M059J (cell line): ENCODE measurements at regions not wholly inside any gene's neighbourhood (a gene's known extent, or its start where the extent isn't known, plus 50 kb on each side); places are given as distances from the start of the nearest gene placed in this dataset.
"Not testable (repeated sequence)": the region's sequence is repeated elsewhere in the genome, so short reads cannot be mapped to it uniquely, and the experiment has no call there.

ENCODE experiments used
- DNase-seq: peaks from one replicate; pipeline ENCODE4 v3.0.0-alpha.2; 2012; ENCODE audit warnings: low read depth

DNA sequence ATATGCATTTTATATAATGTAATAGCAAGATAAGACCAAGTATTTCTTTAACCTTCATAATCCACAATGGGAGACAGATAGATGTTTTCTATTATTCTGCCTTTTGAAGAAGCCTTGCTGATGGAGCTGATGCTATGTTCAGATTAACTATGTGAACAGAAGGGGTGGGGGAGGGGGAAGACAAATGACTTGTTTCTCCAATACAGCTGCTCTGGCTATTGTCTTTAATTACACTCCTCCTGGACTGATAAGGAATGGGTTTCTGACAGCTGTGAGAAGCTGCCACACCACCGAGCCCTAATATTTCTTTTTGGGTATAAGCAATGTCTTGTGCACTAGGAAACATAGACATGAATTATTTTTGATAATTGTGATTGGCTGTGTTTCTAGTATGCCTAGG lies 62.0 kb downstream of the CAVIN4 start:
- no peak for DNase-seq

DNA sequence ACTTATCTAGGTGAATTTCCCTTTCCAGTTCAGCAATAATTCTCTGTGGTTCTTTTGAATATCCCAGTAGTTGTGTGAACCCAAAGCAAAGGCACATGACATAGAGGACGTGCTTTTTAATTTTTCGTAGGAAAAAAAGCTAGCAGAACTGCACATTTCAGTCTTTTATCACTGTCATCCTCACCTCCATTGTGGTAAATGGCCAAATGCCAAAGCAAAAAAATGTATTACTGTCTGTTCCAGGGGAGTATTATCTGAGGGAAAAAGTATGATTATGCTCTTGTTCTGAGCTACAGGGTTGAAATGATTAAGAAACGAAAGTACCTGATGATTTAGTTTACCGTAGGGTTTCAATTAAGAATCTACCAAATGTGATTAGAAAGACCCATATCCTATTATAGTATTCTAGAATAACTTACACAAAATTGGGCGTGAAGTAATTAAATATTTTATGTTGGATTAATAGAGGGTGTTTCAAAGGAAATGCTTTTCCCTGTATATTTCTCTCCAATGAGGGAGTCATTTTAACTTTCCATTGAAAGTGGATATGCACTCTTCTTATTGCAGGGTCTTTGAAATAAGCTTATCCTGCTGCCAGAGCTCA lies 62.7 kb downstream of the CAVIN4 start:
- DNase-seq, result no peak

DNA sequence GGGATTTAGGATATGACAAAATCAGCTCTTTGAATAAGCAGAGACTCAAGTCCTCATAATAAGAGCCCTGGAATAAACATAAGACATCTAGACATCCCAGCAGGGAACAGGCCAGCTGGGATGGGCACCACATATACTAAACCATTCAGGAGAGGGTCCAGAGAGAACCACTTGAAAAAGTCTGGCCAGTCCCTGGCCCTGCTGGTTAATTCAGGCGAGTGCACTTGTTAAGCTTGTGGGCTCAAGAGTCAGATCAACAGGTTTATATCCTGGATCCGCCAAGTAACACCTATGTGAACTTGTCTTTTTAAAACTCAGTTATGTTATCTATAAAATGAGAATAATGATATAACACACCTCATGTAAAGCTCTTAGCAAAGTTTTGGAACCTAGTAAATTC lies 63.3 kb downstream of the CAVIN4 start:
- no peak for DNase-seq

DNA sequence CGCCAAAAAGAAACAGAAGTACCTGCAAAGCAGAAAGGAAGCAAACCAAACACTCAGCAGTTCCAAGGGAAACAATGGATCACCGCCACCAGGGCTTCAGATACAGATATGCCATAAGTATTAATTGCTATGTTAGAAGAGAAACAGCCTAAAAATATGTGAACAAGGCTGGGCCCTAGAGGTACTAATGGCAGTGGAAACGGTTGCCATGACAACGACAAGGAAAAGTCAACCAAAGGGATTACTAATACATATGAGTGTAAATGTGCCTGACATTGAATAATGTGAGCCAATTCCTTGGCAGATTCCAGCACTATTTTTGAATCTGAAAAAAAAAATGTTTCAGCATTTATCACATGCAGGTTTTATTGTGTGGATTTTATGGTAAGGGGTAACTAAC lies 75.0 kb downstream of the CAVIN4 start:
- DNase-seq, result peak; percentile 38

DNA sequence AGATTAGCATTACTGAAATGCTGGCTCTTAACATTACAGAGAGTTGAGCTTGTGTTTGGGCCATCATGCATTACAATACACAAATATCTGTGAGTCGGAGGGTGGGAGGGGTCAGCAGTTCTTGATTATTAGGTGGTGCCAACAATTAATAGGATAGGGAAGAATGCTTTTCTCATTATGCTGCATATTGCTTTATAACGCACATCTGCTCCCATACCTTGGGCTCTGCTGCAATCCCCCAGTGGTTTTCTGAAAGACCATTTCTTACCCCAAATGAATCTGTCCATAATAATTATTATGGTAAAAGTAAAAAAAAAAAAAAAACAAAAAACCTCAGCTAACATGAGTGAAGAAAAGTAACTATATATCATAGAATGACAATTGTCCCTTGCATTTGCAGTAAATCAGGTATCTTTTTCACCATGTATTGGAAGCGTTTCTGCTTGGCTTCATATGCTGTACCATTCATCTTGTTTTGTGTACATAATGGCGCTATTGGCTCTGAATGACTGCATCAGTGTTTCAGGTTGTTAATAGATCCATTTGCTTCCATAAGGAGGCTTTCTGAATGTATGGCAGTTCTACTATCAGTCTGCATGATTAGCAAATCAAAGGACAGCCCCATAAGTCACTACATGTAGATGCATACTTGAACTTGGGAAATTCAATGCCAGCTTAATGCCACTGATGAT lies 75.9 kb downstream of the CAVIN4 start:
- DNase-seq, result no peak

DNA sequence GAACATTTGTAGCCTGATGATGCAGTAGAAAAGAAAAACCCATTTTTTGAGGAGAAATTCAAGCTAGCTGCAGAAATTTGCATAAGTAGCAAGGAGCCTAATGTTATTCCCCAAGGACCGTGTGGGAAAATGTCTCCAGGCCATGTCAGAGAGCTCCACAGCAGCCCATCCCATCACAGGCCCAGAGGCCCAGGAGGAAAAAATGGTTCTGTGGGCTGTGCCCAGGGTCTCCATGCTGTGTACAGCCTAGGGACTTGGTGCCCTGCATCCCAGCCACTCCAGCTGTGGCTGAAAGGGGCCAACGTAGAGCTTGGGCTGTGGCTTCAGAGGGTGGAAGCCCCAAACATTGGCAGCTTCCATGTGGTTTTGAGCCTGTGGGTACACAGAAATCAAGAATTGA lies 79.0 kb downstream of the CAVIN4 start:
- DNase-seq, result not testable (repeated sequence)

DNA sequence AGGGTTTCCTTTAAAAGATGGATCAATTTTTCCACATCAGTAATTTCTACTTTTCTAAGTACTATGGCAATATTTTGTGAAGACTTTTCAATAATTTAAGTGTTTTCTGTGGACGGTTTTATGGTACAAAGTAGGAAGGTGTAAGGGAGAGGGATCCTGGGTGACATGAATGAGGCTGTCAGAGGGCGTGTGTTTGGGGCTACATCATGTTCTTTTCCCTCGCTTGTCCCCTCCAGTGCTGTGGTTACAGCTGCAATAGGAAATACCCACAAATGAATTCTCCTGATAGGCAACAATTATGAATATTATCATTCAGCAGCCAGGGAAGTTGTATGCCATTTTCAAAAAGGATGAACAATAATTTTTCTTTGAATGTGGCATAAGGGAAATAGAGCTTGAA lies 83.8 kb downstream of the CAVIN4 start:
- no peak for DNase-seq

DNA sequence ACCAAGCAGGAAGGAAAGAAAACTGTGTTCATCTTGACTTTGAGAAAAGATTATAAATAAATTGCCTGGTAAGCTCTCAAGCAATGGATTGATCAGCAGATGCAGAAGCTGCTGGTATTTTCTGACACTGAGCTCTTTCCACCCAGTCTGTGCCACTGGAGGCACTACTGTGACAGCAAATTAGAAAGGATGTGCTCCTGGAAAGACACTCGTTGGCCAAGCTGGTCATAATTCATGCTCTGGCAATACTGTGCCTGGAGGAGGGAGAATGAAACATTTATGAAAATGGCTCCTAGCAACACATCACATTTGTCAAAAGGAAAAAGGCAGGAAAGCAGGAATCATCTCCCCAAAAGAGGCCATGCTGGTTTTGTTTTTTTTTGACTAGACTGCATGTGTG lies 84.2 kb downstream of the CAVIN4 start:
- DNase-seq, result no peak

DNA sequence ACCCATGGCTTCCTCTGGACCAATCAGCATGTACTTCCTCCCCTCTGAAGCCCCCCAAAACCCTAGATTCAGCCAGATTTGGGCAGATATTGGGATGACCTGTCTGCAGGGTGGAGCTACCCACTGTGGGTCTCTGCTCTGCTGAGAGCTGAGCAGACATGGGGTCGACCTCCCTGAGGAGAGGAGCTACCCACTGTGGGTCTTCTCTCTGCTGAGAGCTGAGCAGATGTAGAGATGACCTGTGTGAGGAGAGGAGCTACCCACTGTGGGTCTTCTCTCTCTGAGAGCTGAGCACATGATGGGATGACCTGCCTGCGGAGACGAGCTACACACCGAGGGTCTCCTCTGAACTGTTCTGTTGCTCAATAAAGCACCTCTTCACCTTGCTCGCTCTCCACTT lies 89.6 kb downstream of the CAVIN4 start:
- no peak for DNase-seq

DNA sequence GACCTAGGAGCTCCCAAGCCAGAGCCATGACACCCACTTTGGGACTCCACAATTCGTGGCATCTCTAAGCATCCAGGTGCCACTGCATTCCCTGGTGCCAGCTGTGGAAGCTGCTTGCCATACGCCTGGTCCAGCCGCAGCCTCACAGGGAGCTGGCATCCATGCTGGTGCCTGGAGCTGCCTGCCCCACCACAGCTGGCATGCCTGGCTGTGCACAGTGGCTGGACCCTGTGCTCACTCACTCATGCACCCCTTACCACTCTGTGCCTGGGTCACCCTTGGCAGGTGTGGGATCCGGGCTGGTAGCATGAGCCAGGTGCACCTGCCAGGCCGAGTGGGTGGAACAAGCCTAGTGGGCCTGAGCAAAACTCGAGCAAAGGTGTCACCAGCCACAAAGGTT lies 90.1 kb downstream of the CAVIN4 start:
- no peak for DNase-seq

DNA sequence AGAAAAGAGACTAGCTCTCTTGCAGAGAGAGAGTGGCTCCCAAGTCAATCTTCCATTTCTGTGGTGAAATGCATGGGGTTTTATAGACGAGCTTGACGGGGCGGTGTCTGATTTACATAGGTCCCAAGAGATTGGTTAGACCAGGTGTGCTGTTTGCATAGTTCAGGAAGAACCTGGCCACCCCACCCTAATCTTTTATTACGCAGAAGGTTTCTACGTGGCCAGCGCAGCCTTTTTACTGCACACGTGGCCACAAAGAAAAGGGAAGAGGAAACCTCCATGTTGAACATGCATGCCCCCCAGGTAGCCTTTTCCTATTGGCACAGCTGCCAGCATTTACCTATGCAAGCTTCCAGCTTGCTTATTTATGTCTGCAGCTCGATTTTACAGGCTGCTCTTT lies 92.1 kb downstream of the CAVIN4 start:
- DNase-seq, result no peak

DNA sequence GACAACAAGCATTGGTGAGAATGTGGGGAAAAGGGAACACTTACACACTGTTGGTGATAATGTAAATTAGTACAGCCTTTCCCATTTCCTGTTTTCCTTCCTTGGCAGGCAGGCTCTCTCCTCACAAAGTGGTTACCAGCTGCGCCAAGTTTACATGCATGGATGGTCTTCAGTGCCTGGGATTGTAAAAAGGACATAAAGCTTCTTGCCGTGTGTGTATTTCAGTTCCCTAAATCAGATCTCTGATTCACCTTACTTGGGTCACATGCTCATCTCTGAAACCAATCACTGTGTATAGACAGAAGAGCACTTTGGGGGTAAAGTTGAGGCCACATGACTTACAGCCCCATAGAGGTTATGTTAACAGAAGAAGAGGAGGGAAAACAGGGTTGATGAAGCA lies 92.8 kb downstream of the CAVIN4 start:
- DNase-seq, result no peak

DNA sequence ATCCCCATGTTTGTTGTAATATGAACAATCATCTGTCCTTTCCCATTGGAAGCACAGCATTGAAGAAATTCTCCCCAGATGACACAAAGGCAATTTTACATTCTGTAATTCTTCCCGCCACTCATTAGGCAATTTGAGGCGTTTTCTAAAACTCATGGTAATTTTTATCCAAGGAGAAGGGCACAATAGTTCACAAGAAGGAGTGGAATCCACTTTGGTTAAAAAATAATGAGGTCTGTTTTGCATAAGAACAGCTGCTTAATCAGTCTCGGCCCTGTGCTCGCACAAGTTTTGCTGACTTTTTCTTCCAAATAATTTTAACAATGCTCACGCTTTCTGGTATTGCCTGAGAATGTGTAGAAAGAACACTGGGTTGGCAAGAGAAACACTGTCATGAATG lies 94.0 kb downstream of the CAVIN4 start:
- DNase-seq, result no peak

DNA sequence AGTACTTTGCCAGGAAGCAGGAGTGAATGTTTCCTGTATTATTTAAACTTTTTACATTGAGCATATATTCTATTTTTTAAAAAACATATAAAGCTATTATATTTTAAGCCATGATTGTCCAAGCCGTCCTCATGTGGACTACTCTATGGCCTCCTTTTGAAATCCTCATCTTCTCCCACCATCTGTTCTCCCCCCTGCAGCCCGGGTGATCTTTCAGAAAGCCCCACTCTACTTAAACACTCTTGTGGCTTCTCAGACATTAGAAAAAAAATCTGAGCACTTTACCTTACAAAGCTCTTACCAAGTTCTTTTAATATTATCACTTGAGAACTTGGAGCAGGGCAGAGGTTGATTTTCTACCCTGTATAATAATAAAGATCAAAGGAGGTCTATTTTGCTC lies 95.4 kb downstream of the CAVIN4 start:
- DNase-seq, result no peak

DNA sequence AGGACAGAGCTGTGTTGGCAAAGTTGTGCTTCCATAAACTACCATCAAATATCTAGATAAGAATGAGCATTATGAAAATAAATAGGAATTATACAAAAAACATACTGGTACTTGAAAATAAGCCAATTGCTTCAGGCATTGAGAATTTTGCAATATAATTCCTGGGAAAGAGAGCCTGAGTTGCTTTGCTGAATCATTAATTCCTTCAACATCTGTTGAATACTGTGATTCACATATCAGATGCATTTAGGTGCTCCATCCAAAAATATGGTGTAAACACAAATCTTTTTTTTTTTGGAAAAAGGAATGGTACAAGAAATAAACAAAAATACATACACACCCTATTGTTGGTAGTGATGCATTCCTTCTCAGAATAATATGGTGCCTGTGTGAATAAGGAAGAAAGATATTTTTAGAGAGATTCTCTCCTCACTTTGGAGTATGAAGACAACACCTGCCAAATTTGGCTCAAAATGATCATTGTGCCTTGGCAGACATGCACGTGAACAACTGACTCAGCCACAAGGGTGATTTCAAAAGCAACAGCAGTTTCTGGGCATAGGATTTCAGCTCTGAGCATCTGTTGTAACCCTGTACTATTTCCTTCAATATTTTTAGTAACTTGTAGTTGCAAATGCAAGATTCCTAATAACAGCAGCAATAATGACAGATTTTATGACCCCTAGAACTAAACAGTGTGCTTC lies 96.7 kb downstream of the CAVIN4 start:
- DNase-seq, result no peak

DNA sequence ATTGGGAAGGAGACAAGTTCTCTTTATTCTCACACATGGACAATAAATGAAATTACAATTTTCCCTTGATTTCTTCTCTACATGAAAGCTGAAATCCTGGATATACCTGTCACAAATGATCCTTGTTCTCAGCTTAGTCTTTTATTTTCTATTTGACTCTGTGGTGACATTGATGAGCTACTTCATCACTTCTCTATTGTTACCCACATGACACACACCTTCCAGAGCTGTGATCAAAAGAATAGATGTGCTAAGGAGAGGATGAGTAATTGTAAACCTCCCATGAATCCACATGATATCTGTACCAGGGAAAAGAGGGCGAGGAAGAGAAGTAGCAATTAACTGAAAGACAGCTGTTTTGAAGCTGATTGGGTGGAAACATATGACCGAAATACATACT lies 102.0 kb downstream of the CAVIN4 start:
- no peak for DNase-seq

DNA sequence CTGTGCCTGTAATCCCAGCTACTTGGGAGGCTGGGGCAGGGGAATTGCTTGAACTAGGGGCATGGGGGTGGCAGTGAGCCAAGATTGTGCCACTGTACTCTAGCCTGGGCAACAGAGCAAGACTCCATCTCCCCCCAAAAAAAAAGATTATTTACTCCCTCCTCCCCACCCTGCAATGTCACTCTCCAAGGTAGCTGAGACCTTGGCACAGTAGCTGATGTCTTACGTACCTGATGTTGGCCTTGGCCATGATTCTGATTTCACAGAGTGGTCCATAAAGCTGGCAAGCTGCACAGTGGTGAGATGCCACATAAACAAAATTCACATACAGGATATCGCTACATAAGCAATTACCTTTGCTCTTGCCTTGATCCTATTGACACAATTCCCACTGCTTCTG lies 108.5 kb downstream of the CAVIN4 start:
- no peak for DNase-seq

DNA sequence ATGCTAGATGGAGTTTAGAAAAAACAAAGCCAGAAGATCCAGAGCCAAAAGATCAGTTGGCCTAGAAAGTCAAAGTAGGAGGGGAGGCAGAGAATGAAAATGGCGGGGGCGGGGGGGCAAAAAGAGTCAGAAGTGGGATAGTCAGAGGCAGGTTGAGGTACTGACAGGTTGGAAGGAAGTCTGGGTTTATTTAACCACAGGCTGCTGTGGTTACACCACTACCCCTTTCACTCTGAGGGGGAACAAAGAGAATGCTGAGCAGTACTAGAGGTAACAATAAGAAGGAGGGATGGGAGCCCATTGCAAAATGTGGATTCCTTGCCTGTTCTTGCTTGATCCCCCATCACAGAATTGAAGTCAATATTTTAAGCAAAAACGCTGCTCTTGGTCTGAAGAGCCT lies 111.8 kb downstream of the CAVIN4 start:
- no peak for DNase-seq

DNA sequence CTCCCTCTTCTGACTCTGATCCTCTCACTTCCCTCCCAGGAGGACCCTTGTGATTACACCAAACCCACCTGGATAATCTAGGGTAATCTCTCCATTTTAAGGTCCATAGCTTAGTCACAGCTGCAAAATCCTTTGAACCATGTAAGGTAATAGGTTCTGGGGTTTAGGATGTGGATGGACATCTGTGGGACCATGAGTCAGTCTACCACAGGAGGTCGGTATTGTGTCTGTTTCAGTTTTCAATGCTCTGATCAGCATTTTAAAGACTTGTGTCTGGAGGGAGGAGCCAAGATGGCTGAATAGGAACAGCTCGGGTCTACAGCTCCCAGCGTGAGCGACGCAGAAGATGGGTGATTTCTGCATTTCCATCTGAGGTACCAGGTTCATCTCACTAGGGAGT lies 112.6 kb downstream of the CAVIN4 start:
- peak; percentile 14 for DNase-seq

DNA sequence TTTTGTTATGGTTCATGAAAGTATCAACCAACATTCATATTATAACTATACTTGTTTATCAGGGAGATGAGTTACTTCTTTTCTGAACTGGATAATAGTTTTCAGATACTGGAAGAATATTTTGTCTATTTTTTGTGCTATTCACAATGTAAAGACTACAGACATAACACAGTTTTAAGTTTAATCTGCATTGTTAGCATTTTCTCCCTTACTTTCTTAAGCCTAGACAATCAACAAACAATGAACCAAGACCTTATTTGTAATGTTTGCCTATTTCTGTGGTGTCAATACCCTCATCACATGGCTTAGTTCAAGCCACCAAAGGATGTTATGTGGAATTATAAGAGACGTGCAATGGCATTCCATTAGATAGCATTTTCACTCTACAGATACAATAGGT lies 119.5 kb downstream of the CAVIN4 start:
- no peak for DNase-seq

DNA sequence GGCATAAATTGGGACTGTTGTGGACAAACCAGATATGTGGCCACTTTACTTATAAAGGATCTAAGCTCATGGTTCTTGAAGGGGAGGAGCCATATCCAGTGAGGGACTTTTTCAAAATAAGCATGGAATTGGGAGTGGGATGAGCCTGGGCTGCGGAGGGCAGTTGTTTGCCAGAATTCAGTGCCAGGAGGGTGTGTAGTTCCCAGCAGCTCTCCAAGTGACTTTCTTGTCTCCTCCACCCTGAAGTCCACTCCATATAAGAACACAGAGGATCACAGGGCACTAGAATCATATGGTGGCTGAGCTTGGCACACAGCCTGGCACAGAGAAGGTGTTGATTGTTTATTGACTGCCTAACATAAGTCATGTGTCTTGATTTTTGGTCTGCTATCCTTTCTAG lies 121.1 kb downstream of the CAVIN4 start:
- no peak for DNase-seq

DNA sequence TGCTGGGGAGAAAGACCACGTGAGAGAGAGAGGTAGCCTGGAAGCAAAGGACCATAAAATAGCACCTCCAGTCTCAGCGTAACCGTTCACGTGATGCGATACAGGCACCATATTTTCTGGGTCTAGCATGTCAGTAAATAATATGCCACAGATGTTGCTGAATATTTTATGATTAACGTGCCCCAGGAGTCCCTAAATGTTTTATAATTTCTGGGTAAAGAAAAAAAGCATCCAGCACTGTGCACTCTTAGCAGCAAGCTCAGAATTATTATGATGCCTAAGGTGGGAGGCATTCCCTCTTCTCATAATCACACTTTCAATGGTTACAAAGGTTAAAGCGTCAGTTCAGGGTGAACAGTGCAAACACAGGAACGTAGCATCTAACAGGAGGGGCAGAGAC lies 121.8 kb downstream of the CAVIN4 start:
- DNase-seq, result no peak

DNA sequence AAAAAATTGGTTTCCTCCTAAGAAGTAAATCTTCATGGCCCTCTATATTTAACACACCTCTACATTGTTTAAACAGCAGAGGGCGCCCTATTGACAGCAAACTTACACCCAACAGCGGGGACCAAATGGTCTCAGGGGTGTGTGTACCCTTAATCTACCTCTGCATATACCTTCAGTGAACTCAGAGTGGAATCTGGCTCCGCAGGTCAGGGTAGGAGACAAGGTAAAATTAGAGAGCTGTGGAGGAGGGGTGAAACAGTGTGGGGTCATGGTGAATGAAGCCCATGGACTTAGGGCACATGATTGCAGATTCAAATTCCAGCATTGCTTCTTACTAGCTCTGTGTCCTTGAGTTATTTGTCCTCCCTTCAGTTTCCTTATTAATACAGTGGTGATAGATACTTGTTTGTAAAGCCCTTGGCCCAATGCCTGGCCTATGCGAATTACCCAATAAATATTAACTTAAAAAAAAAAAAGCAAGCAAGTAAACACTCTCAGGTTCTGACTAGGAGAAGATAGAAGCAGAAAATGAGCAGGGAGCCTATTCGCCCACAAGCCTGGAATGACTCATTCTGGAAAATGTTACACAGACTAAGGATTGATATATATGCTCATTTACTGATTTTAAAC lies 122.9 kb downstream of the CAVIN4 start:
- DNase-seq, result peak; percentile 13
